OCI-LY7 (cell line): ENCODE measurements at regions not wholly inside any gene's neighbourhood (a gene's known extent, or its start where the extent isn't known, plus 50 kb on each side); places are given as distances from the start of the nearest gene placed in this dataset.

ENCODE experiments used
- BruUV-seq: library from RNA; stranded (reverse); fragments of 400-500 nt; replicated peaks from 2 replicates; lab custom pipeline; 2021; lab: Mats Ljungman, UMichigan
- CTCF ChIA-PET: fragments of 300-600 bp; sonication (Branson Sonifier 250); formaldehyde crosslinking; loops from one replicate; lab custom pipeline; 2022; ENCODE audit warnings: antibody characterized with exemption; ENCODE audit not compliant: unreplicated experiment; lab: Charles Lee
- POLR2A ChIA-PET: fragments of 300-600 bp; sonication (Branson Sonifier 250); formaldehyde crosslinking; loops from one replicate; lab custom pipeline; 2022; ENCODE audit warnings: antibody characterized with exemption; lab: Charles Lee
- DNase-seq: peaks from one replicate; pipeline ENCODE4 v3.0.0-alpha.2; 2015; ENCODE audit warnings: low spot score
- H2AFZ ChIP-seq: fragments of 200-600 bp; sonication (generic), shearing (Covaris generic); 2 replicates; pipeline ENCODE4 v1.6.1; 2014; ENCODE audit warnings: mild to moderate bottlenecking, antibody characterized with exemption, low read length, moderate library complexity
- H3K27ac ChIP-seq: fragments of 200-600 bp; sonication (generic); 2 replicates; pipeline ENCODE4 v1.5.1; 2014; ENCODE audit warnings: mixed run types, low read depth, mild to moderate bottlenecking, moderate library complexity, low read length, inconsistent platforms; ENCODE audit not compliant: poor library complexity, severe bottlenecking
- H3K36me3 ChIP-seq: fragments of 200-600 bp; sonication (generic); 2 replicates; pipeline ENCODE4 v1.6.1; 2014; ENCODE audit warnings: mild to moderate bottlenecking, antibody characterized with exemption, low read length, moderate library complexity, mixed read lengths; ENCODE audit not compliant: insufficient read depth
- H3K4me1 ChIP-seq: fragments of 200-600 bp; sonication (generic); 2 replicates; pipeline ENCODE4 v1.5.1; 2014; ENCODE audit warnings: mild to moderate bottlenecking, low read length; ENCODE audit not compliant: insufficient read depth, poor library complexity, severe bottlenecking
- H3K4me2 ChIP-seq: fragments of 200-600 bp; sonication (generic); 2 replicates; pipeline ENCODE4 v1.6.1; 2014; ENCODE audit warnings: mild to moderate bottlenecking, low read length
- H3K4me3 ChIP-seq: fragments of 200-600 bp; sonication (generic); 2 replicates; pipeline ENCODE4 v1.5.1; 2014; ENCODE audit warnings: mild to moderate bottlenecking, low read depth, low read length; ENCODE audit not compliant: poor library complexity, severe bottlenecking
- H3K79me2 ChIP-seq: fragments of 200-600 bp; sonication (generic); 2 replicates; pipeline ENCODE4 v1.6.1; 2016; ENCODE audit warnings: low read depth, mild to moderate bottlenecking, low read length, moderate library complexity, mixed read lengths; ENCODE audit not compliant: insufficient read depth
- H3K9me2 ChIP-seq: fragments of 200-600 bp; sonication (generic); 2 replicates; pipeline ENCODE4 v1.6.1; 2016; ENCODE audit warnings: mild to moderate bottlenecking, low read length, mixed read lengths; ENCODE audit not compliant: insufficient read depth
- H3K9me3 ChIP-seq: fragments of 200-600 bp; sonication (generic); 2 replicates; pipeline ENCODE4 v1.6.1; 2014; ENCODE audit warnings: mild to moderate bottlenecking, mixed run types, low read length, mixed read lengths
- H4K20me1 ChIP-seq: fragments of 200-600 bp; sonication (generic); 2 replicates; pipeline ENCODE4 v1.6.1; 2014; ENCODE audit warnings: mild to moderate bottlenecking, antibody characterized with exemption, low read length, moderate library complexity, mixed read lengths; ENCODE audit not compliant: insufficient read depth
- CTCF ChIP-seq: fragments of 200-600 bp; sonication (generic); conservative IDR thresholded peaks from 2 replicates; pipeline ENCODE4 v1.5.1; 2014; ENCODE audit warnings: mild to moderate bottlenecking, antibody characterized with exemption, low read length, moderate library complexity, mixed read lengths
- EZH2phosphoT487 ChIP-seq: fragments of 200-600 bp; sonication (generic); IDR thresholded peaks from 2 replicates; pipeline ENCODE4 v1.6.1; 2018; ENCODE audit warnings: low read depth, borderline replicate concordance, mild to moderate bottlenecking, mixed run types, antibody characterized with exemption, low read length, moderate library complexity, mixed read lengths
- intact Hi-C: fragments of 100-400 bp; cut with micrococcal nuclease; formaldehyde crosslinking; loops from one replicate; pipeline ENCODE4 v1.10.0; 2022; ENCODE audit not compliant: unreplicated experiment

- H2AFZ ChIP-seq = no peak overlapping the region
- H3K4me1 ChIP-seq = no peaks in the 10 kb centered on the region
- no peak overlapping the region for H3K4me3 ChIP-seq
- CTCF ChIA-PET = no interaction called here
- H3K4me2 ChIP-seq = no peak overlapping the region
- intact Hi-C loops = no loop called here
- H3K27ac ChIP-seq = no peak overlapping the region
- POLR2A ChIA-PET = interaction anchor here (1.0 kb wide), 1 partner anchor 194 kb away, joined by 3 read pairs; no protein-coding TSS in a partner anchor
- DNase-seq = peak; percentile 16
- no TSS peak for BruUV-seq
- H3K79me2 ChIP-seq = no peaks in the 10 kb centered on the region
- H3K9me3 ChIP-seq = no peaks in the 10 kb centered on the region
- no peaks in the 10 kb centered on the region for H3K36me3 ChIP-seq
- no peaks in the 10 kb centered on the region for H4K20me1 ChIP-seq
- no peaks in the 10 kb centered on the region for H3K9me2 ChIP-seq
- TF ChIP-seq EZH2phosphoT487 (0 out of 2 replicates have a peak, but pooled peaks have one; percentile 35), CTCF (peak; percentile 38; the same call in 1 of the 2 replicates)
These were observed 105.3 kb upstream of the E2F8 start for GRCh38 chr11:19345848-19346681.

GRCh38 chr11:19345519-19345847 lies 104.7 kb upstream of the E2F8 start:
- H4K20me1 ChIP-seq = no peaks in the 10 kb centered on the region
- TF ChIP-seq EZH2phosphoT487 = no peak
- no peak for TF ChIP-seq CTCF
- ChIA-PET POLR2A (no interaction called here), CTCF (no interaction called here)
- no TSS peak for BruUV-seq
- no peak for DNase-seq
- intact Hi-C loops = no loop called here
- no peaks in the 10 kb centered on the region for H3K9me3 ChIP-seq
- H3K79me2 ChIP-seq = no peaks in the 10 kb centered on the region
- H2AFZ ChIP-seq = no peak overlapping the region
- H3K4me2 ChIP-seq = no peak overlapping the region
- no peak overlapping the region for H3K27ac ChIP-seq
- H3K9me2 ChIP-seq = no peaks in the 10 kb centered on the region
- H3K4me3 ChIP-seq = no peak overlapping the region
- no peaks in the 10 kb centered on the region for H3K4me1 ChIP-seq
- no peaks in the 10 kb centered on the region for H3K36me3 ChIP-seq
